ENCODE measurements at regions not wholly inside any gene's neighbourhood (a gene's known extent, or its start where the extent isn't known, plus 50 kb on each side); places are given as distances from the start of the nearest gene placed in this dataset.

DNA sequence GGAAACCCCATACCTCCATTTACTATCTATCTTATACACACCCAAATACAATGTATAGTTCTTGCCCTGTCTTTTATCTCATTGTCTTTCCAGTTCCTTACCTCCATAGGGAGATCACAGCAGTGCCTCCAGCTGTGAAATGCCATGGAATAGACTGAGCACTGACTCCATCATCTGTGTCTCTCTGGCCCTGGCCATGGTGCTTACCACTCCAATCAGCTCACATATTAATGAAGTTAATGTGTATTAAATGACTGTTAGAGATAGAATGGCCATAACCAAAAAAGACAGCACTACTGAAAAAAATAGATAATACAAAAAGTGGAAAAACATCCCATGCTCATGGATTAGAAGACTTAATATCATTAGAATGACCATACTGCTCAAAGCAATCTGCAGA, 240.4 kb upstream of the SOX21 start:
- H3K9ac ChIP-seq (ENCODE audit: insufficient read depth in 1 of 2, low read length in 2 of 2), result no peak overlapping the region
- peaks cover 0 to 2% (median 0%) of the 10 kb centered on the region in 5 donors for H3K4me1 ChIP-seq (ENCODE audit: control insufficient read depth in 5 of 5, insufficient read depth in 5 of 5, low read length in 5 of 5)
- H3K4me3 ChIP-seq, result no peak overlapping the region
- TF ChIP-seq, protein P1, sequence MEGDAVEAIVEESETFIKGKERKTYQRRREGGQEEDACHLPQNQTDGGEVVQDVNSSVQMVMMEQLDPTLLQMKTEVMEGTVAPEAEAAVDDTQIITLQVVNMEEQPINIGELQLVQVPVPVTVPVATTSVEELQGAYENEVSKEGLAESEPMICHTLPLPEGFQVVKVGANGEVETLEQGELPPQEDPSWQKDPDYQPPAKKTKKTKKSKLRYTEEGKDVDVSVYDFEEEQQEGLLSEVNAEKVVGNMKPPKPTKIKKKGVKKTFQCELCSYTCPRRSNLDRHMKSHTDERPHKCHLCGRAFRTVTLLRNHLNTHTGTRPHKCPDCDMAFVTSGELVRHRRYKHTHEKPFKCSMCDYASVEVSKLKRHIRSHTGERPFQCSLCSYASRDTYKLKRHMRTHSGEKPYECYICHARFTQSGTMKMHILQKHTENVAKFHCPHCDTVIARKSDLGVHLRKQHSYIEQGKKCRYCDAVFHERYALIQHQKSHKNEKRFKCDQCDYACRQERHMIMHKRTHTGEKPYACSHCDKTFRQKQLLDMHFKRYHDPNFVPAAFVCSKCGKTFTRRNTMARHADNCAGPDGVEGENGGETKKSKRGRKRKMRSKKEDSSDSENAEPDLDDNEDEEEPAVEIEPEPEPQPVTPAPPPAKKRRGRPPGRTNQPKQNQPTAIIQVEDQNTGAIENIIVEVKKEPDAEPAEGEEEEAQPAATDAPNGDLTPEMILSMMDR (IDR thresholded peaks at IDR 0.05; ENCODE audit: control extremely low read depth, extremely low read depth), result no peak
- H3K9me3 ChIP-seq (ENCODE audit: control insufficient read depth in 4 of 4, insufficient read depth in 3 of 4, low read length in 3 of 4), result no peaks in the 10 kb centered on the region
- H3K27me3 ChIP-seq (ENCODE audit: control insufficient read depth in 3 of 3, insufficient read depth in 3 of 3, low read length in 2 of 3), result peaks cover 0 to 4% (median 0%) of the 10 kb centered on the region in 3 donors
- H3K27ac ChIP-seq (ENCODE audit: low read depth in 1 of 2, low read length in 1 of 2), result no peak overlapping the region
- no peak for DNase-seq
- H3K36me3 ChIP-seq (ENCODE audit: control insufficient read depth in 4 of 4, insufficient read depth in 4 of 4, low read length in 4 of 4), result no peaks in the 10 kb centered on the region
- no peak for ATAC-seq (ENCODE audit: insufficient read depth, low FRiP score)

DNA sequence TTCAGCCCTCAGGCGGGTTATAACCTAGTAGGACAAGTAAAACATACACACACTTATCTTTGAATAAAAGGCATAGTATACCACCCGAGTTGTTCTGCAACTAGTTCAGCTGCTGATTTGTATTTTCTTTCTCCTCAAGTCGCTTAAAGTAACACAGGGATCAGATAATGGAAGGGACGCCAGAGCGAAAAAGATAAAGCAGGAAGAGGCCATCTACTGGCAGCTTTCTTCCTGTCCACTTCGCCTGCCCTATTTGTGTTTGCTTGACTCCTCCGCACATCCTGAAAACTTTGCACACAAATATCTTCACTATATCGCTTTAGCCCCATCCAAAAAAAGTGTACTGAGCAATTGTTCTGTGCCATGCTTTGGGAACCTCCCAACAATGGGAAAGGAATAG, 238.0 kb upstream of the SOX21 start:
- TF ChIP-seq, protein P1 (IDR thresholded peaks at IDR 0.05; ENCODE audit: control extremely low read depth, extremely low read depth), result no peak
- Histone ChIP-seq H3K36me3 (ENCODE audit: control insufficient read depth in 4 of 4, insufficient read depth in 4 of 4, low read length in 4 of 4) (no peaks in the 10 kb centered on the region), H3K4me3 (no peak overlapping the region), H3K9me3 (ENCODE audit: control insufficient read depth in 4 of 4, insufficient read depth in 3 of 4, low read length in 3 of 4) (no peaks in the 10 kb centered on the region), H3K27me3 (ENCODE audit: control insufficient read depth in 3 of 3, insufficient read depth in 3 of 3, low read length in 2 of 3) (peaks cover 0 to 4% (median 0%) of the 10 kb centered on the region in 3 donors), H3K27ac (ENCODE audit: low read depth in 1 of 2, low read length in 1 of 2) (no peak overlapping the region), H3K9ac (ENCODE audit: insufficient read depth in 1 of 2, low read length in 2 of 2) (no peak overlapping the region), H3K4me1 (ENCODE audit: control insufficient read depth in 5 of 5, insufficient read depth in 5 of 5, low read length in 5 of 5) (no peaks in the 10 kb centered on the region)
- 61 to 73% methylated on average over 8 of the region's 8 CpGs for WGBS, 2 donors
- DNase-seq (peak; percentile 35 to 80 (median 75)), ATAC-seq (ENCODE audit: insufficient read depth, low FRiP score) (no peak)

DNA sequence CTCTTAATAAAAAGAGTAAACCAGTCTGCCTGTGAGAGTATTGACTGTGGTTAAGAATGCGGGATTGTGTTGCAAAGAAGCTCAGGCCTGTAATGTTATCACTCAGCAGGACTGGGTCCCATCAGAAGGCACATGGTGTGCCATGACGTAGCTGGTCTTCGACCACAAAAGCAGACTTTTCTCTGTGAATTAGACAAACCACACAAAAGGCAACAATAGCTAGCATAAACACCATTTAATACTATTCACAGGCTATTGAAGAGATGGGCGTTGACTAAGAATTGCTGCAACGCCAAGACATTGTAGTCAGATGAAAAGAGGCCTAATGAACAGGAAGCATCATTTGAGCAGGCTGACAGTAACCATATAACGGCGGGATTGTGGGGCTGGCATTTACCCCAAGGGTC, 235.6 kb upstream of the SOX21 start:
- no peak overlapping the region for H3K27ac ChIP-seq (ENCODE audit: low read depth in 1 of 2, low read length in 1 of 2)
- ATAC-seq (ENCODE audit: insufficient read depth, low FRiP score), result no peak
- DNase-seq, result no peak
- WGBS, 2 donors, result 73 to 78% methylated on average over 7 of the region's 7 CpGs
- TF ChIP-seq, protein P1 (IDR thresholded peaks at IDR 0.05; ENCODE audit: control extremely low read depth, extremely low read depth), result no peak
- H3K9me3 ChIP-seq (ENCODE audit: control insufficient read depth in 4 of 4, insufficient read depth in 3 of 4, low read length in 3 of 4), result no peaks in the 10 kb centered on the region
- H3K9ac ChIP-seq (ENCODE audit: insufficient read depth in 1 of 2, low read length in 2 of 2), result no peak overlapping the region
- H3K36me3 ChIP-seq (ENCODE audit: control insufficient read depth in 4 of 4, insufficient read depth in 4 of 4, low read length in 4 of 4), result no peaks in the 10 kb centered on the region
- H3K4me3 ChIP-seq, result no peak overlapping the region
- peaks cover 0 to 4% (median 0%) of the 10 kb centered on the region in 3 donors for H3K27me3 ChIP-seq (ENCODE audit: control insufficient read depth in 3 of 3, insufficient read depth in 3 of 3, low read length in 2 of 3)
- no peaks in the 10 kb centered on the region for H3K4me1 ChIP-seq (ENCODE audit: control insufficient read depth in 5 of 5, insufficient read depth in 5 of 5, low read length in 5 of 5)

GRCh38 chr13:94947392-94947791, 235.0 kb upstream of the SOX21 start:
- H3K9me3 ChIP-seq (ENCODE audit: control insufficient read depth in 4 of 4, insufficient read depth in 3 of 4, low read length in 3 of 4), result no peaks in the 10 kb centered on the region
- H3K27ac ChIP-seq (ENCODE audit: low read depth in 1 of 2, low read length in 1 of 2), result no peak overlapping the region
- TF ChIP-seq, protein P1 (IDR thresholded peaks at IDR 0.05; ENCODE audit: control extremely low read depth, extremely low read depth), result no peak
- DNase-seq, result no peak
- no peaks in the 10 kb centered on the region for H3K4me1 ChIP-seq (ENCODE audit: control insufficient read depth in 5 of 5, insufficient read depth in 5 of 5, low read length in 5 of 5)
- H3K27me3 ChIP-seq (ENCODE audit: control insufficient read depth in 3 of 3, insufficient read depth in 3 of 3, low read length in 2 of 3), result peaks cover 0 to 4% (median under 1%) of the 10 kb centered on the region in 3 donors
- H3K36me3 ChIP-seq (ENCODE audit: control insufficient read depth in 4 of 4, insufficient read depth in 4 of 4, low read length in 4 of 4), result no peaks in the 10 kb centered on the region
- ATAC-seq (ENCODE audit: insufficient read depth, low FRiP score), result no peak
- H3K9ac ChIP-seq (ENCODE audit: insufficient read depth in 1 of 2, low read length in 2 of 2), result no peak overlapping the region
- H3K4me3 ChIP-seq, result no peak overlapping the region
- WGBS, 2 donors, result 80 to 87% methylated on average over 5 of the region's 5 CpGs
